Muscle of leg (tissue), 3 donors: ENCODE measurements at regions not wholly inside any gene's neighbourhood (a gene's known extent, or its start where the extent isn't known, plus 50 kb on each side); places are given as distances from the start of the nearest gene placed in this dataset.

ENCODE experiments used
- DNase-seq: peaks from one replicate; pipeline ENCODE4 v3.0.0; 2013
- H3K27ac ChIP-seq: one replicate; pipeline ENCODE4 v1.5.1; 2013; ENCODE audit warnings: mild to moderate bottlenecking, low read length, control low read depth
- H3K27me3 ChIP-seq: one replicate; pipeline ENCODE4 v1.6.1; 2013; ENCODE audit warnings: low read length; ENCODE audit not compliant: control insufficient read depth, insufficient read depth
- H3K36me3 ChIP-seq: one replicate; pipeline ENCODE4 v1.6.1; 2013; ENCODE audit warnings: low read length; ENCODE audit not compliant: control insufficient read depth, insufficient read depth
- H3K4me1 ChIP-seq: one replicate; pipeline ENCODE4 v1.6.1; 2013; ENCODE audit warnings: low read length; ENCODE audit not compliant: control insufficient read depth, insufficient read depth
- H3K4me3 ChIP-seq: one replicate; pipeline ENCODE4 v1.5.1; 2013; ENCODE audit warnings: low read length, control low read depth
- H3K9me3 ChIP-seq: replicated peaks from 2 replicates; pipeline ENCODE4 v1.6.1; 2013; ENCODE audit warnings: low read depth, low read length; ENCODE audit not compliant: control insufficient read depth
- WGBS: methylation state at CpG from one replicate; pipeline ENCODE4 v1.1.5; 2013; ENCODE audit warnings: missing lambda C conversion rate; ENCODE audit not compliant: insufficient coverage; 5-methylcytosine and 5-hydroxymethylcytosine counted together

DNA sequence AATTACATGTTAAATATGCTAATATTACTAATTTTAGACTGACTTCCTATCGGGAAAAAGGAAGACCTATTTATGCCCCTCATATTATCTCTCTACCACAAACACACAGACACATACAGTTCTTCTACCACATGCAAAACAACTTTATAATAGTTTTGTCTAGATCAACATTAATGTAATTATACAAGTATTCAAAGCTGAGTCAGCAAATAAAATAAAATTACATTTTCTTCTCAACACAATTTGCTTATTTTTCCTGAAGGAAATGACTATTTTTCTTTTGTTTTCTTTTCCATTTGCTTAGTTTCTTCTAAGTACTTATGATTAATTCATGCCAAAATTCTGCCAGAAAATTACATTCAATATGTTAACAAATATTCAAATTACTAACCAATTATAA is 654.2 kb downstream of the AMY1C start:
- Histone ChIP-seq H3K27me3 (no peaks in the 10 kb centered on the region), H3K36me3 (no peaks in the 10 kb centered on the region), H3K9me3 (no peaks in the 10 kb centered on the region), H3K4me3 (no peak overlapping the region), H3K27ac (no peak overlapping the region), H3K4me1 (no peaks in the 10 kb centered on the region)
- DNase-seq = no peak
- WGBS = no CpG with 5 or more reads among the region's 1 CpG

DNA sequence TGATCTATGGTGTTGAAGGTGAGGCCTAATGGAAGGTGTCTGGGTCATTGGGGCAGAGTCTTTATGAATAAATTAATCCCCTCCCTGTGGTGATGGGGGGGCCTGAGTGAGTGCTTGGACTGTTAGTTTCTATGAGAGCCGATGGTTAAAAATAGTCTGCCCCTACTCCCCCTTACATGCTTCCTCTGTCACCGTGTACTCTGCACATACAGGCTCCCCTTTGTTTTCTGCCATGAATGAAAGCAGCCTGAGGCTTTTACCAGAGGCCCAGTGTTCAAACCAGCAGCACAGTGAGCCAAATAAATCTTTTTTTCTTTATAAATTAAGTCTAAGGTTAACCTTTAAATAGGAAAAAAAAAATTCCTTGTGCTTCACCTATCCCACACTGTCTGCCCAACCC is 657.0 kb downstream of the AMY1C start:
- Histone ChIP-seq H3K9me3 (no peaks in the 10 kb centered on the region), H3K27ac (no peak overlapping the region), H3K4me3 (no peak overlapping the region), H3K4me1 (no peaks in the 10 kb centered on the region), H3K27me3 (no peaks in the 10 kb centered on the region), H3K36me3 (no peaks in the 10 kb centered on the region)
- DNase-seq = no peak
- WGBS = 30% methylated on average over 1 of the region's 2 CpGs

DNA sequence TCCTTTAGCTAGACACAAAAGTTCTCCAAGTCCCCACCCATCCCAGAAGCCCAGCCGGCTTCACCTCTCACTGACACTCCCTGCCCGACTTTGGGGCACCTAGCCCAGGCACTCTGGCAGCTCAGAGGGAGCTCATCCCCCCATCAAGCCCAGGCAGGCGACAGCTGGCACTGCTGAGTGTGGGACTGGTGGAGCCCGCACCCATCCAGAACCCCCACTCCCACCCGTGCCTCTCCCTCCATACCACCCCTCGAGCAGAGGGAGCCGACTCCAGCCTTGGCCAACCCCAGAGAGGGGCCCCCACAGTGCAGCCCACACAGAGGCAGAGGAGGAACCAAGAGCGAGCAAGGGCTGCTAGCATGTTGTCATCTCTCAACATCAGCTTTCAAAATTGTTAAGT is 658.6 kb downstream of the AMY1C start:
- Histone ChIP-seq H3K4me1 (no peaks in the 10 kb centered on the region), H3K27me3 (no peaks in the 10 kb centered on the region), H3K36me3 (no peaks in the 10 kb centered on the region), H3K9me3 (no peaks in the 10 kb centered on the region), H3K27ac (no peak overlapping the region), H3K4me3 (no peak overlapping the region)
- 88% methylated on average over 5 of the region's 8 CpGs for WGBS
- no peak for DNase-seq

DNA sequence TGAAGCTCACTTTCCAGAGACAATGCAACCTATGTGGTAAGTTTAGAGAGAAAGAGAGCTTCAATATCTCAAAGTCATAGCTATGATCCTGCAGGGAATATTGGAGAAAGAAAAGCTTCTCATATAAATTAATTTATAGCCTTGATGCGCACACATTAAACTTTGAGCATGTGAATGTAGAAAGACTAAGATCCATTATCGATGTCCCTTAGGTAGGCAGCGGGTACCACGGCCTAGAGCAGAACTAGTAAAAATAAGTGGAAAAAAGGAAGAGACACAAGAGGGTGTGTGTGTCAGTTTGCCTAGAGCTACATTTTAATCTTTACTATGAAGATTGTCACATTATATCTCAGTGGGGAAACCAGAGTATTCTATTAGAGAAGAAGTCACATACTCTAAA is 685.6 kb downstream of the AMY1C start:
- no peaks in the 10 kb centered on the region for H3K27me3 ChIP-seq
- H3K27ac ChIP-seq = no peak overlapping the region
- DNase-seq = no peak
- no peaks in the 10 kb centered on the region for H3K9me3 ChIP-seq
- WGBS = no CpG with 5 or more reads among the region's 4 CpGs
- no peak overlapping the region for H3K4me3 ChIP-seq
- no peaks in the 10 kb centered on the region for H3K36me3 ChIP-seq
- no peaks in the 10 kb centered on the region for H3K4me1 ChIP-seq

DNA sequence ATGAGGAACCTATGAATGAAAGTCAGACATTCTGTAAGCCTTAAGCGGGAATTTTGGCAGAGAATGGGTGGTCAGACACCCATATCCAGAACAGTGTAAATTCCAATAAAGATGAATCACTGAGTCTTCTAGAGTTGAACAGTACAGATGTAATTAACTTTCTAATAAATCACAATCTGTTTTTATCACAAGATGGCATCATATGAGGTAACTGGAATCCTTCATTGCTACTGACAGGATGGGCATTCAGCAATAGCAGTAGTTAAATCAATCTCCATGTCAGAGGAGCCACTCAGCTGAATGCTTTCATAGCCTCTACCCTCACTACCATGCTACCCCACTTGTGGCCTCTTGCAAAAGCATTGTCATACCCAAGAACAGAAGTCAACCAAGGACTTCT is 690.3 kb downstream of the AMY1C start:
- Histone ChIP-seq H3K36me3 (no peaks in the 10 kb centered on the region), H3K9me3 (no peaks in the 10 kb centered on the region), H3K27me3 (no peaks in the 10 kb centered on the region), H3K4me3 (no peak overlapping the region), H3K27ac (no peak overlapping the region), H3K4me1 (no peaks in the 10 kb centered on the region)
- DNase-seq = no peak
- WGBS = no CpG with 5 or more reads among the region's 1 CpG

DNA sequence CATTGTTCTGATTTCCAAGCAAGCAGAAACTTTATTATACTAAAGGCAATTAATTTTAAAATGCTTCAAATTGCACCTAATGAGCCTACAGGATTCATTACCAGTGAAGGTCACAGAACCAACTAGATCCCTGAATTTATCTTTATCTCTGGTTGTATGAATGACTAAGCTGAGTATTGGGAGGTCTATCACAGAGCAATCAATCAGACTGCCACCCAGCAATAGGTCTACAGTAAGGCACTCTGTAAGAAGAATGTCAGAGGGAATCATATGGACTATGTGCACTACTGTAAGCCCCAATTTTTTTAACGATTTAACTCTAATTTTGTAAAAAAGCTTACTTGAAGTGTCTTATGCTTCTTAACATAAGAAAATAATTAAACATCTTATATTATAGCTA is 707.0 kb downstream of the AMY1C start:
- Histone ChIP-seq H3K9me3 (peaks cover 24% of the 10 kb centered on the region), H3K4me1 (no peaks in the 10 kb centered on the region), H3K4me3 (no peak overlapping the region), H3K27ac (no peak overlapping the region), H3K27me3 (no peaks in the 10 kb centered on the region), H3K36me3 (no peaks in the 10 kb centered on the region)
- no peak for DNase-seq
- no CpG with 5 or more reads among the region's 1 CpG for WGBS

DNA sequence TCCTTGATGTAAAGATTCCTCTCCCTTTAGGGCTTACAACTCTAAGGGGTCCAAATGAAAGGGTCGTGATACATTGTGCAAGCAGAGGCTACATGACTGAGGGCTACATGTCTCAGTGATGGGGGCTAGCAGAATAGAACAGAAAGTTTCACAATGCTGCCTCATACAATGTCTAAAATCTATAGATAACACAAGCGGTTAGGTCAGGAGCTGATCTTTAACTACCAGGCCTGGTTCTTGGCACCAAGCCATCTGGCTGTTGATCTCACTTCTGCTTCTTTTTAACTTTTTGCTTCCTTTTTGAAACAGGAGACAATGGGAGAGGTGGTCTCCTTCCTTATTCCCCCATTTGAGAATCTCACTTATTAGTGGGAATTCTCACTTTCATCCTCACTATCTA is 710.2 kb downstream of the AMY1C start:
- H3K9me3 ChIP-seq = peaks cover 18% of the 10 kb centered on the region

DNA sequence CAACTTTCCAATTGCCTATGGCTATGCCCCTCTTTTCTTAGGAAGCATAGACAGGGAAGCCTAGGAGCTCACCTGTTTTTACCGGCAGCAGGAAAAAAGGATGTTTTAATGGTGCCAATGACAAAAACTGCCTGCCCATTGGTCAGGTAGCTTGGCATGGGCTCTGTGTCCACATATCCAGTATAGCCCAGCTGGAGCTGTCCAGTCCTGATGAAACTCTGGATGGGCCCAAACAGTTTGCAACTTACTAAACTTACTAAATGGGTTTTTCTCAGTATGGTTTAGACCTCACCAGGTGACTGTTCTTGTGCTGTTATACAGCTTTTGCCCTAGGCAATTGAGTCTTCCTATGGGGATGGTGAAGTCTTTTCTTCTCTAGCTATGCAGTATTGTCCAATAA is 711.2 kb downstream of the AMY1C start:
- no peaks in the 10 kb centered on the region for H3K27me3 ChIP-seq
- 100% methylated on average over 1 of the region's 1 CpG for WGBS
- no peaks in the 10 kb centered on the region for H3K36me3 ChIP-seq
- H3K9me3 ChIP-seq = peaks cover 19% of the 10 kb centered on the region
- H3K27ac ChIP-seq = no peak overlapping the region
- no peak for DNase-seq
- no peak overlapping the region for H3K4me3 ChIP-seq
- no peaks in the 10 kb centered on the region for H3K4me1 ChIP-seq

More for the DNA sequence above, 710.2 kb downstream of the AMY1C start:
- no peaks in the 10 kb centered on the region for H3K27me3 ChIP-seq
- no peak overlapping the region for H3K4me3 ChIP-seq
- DNase-seq = no peak
- no peak overlapping the region for H3K27ac ChIP-seq
- no CpG with 5 or more reads among the region's 2 CpGs for WGBS
- H3K36me3 ChIP-seq = no peaks in the 10 kb centered on the region
- no peaks in the 10 kb centered on the region for H3K4me1 ChIP-seq

DNA sequence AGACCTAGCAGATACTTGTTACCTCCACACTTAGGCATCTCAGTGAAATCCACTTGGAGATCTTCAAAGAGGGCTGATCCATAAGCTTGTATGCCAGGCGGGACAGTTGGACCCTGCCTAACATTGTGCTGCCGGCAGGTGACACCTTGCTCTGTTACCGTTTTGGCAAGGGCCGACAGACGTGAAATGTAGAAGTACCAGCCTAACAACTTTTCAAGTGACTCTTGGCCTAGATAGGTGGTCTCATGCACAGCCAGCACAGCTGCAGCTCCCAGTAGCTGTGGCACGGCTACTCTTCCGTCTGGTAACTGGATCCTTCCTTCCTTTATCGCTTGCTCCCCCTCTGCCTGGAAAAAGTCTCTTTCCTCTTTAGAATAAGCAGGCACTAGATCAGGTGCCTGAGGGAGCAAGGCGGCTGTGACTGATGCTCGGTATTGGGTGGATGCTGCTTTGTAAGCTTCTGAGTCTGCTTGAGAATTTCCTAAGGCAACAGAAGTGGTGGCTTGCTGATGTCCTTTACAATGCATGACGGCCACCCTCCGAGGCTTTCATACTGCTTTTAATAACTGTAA is 713.5 kb downstream of the AMY1C start:
- Histone ChIP-seq H3K9me3 (peaks cover 27% of the 10 kb centered on the region), H3K27ac (no peak overlapping the region), H3K4me3 (no peak overlapping the region), H3K4me1 (no peaks in the 10 kb centered on the region), H3K36me3 (no peaks in the 10 kb centered on the region), H3K27me3 (no peaks in the 10 kb centered on the region)
- 83% methylated on average over 8 of the region's 12 CpGs for WGBS
- DNase-seq = no peak

DNA sequence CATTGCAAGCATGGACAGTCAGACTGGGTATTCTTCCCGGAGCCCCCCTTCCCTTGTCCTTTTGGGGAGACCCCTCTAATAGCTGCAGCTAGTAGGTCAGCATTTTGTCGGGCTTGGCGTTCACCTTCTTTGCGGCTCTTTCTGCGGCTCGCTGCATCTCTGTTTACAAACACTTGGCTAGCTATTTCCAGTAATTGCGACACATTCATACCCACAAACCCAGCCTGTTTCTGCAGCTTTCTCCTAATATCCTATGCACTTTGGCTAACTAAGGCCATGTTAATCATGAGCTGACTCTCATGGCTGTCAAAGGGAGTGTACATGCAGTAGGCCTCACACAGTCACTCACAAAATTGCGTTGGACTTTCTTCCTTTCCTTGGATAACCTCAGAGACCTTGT is 716.4 kb downstream of the AMY1C start:
- no peak overlapping the region for H3K4me3 ChIP-seq
- 96% methylated on average over 8 of the region's 8 CpGs for WGBS
- no peak for DNase-seq
- no peaks in the 10 kb centered on the region for H3K27me3 ChIP-seq
- H3K9me3 ChIP-seq = peaks cover 17% of the 10 kb centered on the region
- no peaks in the 10 kb centered on the region for H3K4me1 ChIP-seq
- no peaks in the 10 kb centered on the region for H3K36me3 ChIP-seq
- H3K27ac ChIP-seq = no peak overlapping the region

DNA sequence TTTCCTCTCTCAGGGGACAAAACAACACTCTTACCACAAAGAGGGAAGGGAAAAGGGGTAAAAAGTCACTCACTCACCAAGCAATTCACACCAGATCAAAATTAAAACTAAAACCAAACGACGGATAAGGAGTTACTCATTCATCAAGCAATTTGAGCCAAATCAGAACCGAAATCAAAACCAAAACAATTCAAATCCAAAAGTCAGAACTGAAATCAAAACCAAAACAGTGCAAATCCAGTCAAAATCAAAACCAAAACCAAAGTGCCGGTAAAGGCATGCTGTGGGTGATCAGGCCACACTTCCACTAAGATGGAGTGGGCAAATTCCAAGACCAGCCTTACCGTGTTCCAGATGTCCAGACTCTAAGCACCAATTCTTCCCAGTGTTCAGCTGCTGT is 717.9 kb downstream of the AMY1C start:
- Histone ChIP-seq H3K36me3 (no peaks in the 10 kb centered on the region), H3K4me3 (no peak overlapping the region), H3K27me3 (no peaks in the 10 kb centered on the region), H3K4me1 (no peaks in the 10 kb centered on the region), H3K9me3 (peaks cover 17% of the 10 kb centered on the region), H3K27ac (no peak overlapping the region)
- whole genome bisulfite sequencing = 78% methylated on average over 2 of the region's 5 CpGs
- DNase-seq = no peak
